ENCODE measurements at regions not wholly inside any gene's neighbourhood (a gene's known extent, or its start where the extent isn't known, plus 50 kb on each side); places are given as distances from the start of the nearest gene placed in this dataset.

DNA sequence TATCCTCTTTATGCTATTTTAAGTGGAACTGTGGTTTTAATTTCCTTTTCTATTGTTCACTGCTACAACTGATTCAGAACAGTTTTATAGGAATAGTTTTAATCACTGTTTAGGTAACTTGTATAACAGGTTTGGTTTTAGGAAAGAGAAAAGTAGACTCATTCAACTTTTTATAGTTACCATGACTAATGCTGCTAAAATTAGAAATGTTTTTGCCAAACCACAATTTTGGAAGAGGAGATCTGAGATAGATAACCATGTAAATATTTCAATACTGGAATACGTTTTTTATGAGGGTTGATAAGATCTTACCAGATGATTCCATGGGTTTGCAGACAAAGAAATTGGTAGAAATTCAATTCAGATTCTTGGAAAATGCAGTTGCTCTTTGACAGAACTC, 404.6 kb upstream of the ARRDC3 start (continued):
- TF ChIP-seq, protein P1, sequence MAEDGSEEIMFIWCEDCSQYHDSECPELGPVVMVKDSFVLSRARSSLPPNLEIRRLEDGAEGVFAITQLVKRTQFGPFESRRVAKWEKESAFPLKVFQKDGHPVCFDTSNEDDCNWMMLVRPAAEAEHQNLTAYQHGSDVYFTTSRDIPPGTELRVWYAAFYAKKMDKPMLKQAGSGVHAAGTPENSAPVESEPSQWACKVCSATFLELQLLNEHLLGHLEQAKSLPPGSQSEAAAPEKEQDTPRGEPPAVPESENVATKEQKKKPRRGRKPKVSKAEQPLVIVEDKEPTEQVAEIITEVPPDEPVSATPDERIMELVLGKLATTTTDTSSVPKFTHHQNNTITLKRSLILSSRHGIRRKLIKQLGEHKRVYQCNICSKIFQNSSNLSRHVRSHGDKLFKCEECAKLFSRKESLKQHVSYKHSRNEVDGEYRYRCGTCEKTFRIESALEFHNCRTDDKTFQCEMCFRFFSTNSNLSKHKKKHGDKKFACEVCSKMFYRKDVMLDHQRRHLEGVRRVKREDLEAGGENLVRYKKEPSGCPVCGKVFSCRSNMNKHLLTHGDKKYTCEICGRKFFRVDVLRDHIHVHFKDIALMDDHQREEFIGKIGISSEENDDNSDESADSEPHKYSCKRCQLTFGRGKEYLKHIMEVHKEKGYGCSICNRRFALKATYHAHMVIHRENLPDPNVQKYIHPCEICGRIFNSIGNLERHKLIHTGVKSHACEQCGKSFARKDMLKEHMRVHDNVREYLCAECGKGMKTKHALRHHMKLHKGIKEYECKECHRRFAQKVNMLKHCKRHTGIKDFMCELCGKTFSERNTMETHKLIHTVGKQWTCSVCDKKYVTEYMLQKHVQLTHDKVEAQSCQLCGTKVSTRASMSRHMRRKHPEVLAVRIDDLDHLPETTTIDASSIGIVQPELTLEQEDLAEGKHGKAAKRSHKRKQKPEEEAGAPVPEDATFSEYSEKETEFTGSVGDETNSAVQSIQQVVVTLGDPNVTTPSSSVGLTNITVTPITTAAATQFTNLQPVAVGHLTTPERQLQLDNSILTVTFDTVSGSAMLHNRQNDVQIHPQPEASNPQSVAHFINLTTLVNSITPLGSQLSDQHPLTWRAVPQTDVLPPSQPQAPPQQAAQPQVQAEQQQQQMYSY (CRISPR knock-in tag; IDR thresholded peaks at IDR 0.05) = no peak
- TF ChIP-seq, protein P2, sequence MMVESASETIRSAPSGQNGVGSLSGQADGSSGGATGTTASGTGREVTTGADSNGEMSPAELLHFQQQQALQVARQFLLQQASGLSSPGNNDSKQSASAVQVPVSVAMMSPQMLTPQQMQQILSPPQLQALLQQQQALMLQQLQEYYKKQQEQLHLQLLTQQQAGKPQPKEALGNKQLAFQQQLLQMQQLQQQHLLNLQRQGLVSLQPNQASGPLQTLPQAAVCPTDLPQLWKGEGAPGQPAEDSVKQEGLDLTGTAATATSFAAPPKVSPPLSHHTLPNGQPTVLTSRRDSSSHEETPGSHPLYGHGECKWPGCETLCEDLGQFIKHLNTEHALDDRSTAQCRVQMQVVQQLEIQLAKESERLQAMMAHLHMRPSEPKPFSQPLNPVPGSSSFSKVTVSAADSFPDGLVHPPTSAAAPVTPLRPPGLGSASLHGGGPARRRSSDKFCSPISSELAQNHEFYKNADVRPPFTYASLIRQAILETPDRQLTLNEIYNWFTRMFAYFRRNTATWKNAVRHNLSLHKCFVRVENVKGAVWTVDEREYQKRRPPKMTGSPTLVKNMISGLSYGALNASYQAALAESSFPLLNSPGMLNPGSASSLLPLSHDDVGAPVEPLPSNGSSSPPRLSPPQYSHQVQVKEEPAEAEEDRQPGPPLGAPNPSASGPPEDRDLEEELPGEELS (CRISPR knock-in tag; IDR thresholded peaks at IDR 0.05) = no peak
- TF ChIP-seq ETV6 (CRISPR knock-in tag; IDR thresholded peaks at IDR 0.05) = no peak
- TF ChIP-seq, protein P3, sequence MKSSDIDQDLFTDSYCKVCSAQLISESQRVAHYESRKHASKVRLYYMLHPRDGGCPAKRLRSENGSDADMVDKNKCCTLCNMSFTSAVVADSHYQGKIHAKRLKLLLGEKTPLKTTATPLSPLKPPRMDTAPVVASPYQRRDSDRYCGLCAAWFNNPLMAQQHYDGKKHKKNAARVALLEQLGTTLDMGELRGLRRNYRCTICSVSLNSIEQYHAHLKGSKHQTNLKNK (CRISPR knock-in tag; IDR thresholded peaks at IDR 0.05) = no peak
- TF ChIP-seq, protein P4, sequence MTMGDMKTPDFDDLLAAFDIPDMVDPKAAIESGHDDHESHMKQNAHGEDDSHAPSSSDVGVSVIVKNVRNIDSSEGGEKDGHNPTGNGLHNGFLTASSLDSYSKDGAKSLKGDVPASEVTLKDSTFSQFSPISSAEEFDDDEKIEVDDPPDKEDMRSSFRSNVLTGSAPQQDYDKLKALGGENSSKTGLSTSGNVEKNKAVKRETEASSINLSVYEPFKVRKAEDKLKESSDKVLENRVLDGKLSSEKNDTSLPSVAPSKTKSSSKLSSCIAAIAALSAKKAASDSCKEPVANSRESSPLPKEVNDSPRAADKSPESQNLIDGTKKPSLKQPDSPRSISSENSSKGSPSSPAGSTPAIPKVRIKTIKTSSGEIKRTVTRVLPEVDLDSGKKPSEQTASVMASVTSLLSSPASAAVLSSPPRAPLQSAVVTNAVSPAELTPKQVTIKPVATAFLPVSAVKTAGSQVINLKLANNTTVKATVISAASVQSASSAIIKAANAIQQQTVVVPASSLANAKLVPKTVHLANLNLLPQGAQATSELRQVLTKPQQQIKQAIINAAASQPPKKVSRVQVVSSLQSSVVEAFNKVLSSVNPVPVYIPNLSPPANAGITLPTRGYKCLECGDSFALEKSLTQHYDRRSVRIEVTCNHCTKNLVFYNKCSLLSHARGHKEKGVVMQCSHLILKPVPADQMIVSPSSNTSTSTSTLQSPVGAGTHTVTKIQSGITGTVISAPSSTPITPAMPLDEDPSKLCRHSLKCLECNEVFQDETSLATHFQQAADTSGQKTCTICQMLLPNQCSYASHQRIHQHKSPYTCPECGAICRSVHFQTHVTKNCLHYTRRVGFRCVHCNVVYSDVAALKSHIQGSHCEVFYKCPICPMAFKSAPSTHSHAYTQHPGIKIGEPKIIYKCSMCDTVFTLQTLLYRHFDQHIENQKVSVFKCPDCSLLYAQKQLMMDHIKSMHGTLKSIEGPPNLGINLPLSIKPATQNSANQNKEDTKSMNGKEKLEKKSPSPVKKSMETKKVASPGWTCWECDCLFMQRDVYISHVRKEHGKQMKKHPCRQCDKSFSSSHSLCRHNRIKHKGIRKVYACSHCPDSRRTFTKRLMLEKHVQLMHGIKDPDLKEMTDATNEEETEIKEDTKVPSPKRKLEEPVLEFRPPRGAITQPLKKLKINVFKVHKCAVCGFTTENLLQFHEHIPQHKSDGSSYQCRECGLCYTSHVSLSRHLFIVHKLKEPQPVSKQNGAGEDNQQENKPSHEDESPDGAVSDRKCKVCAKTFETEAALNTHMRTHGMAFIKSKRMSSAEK (CRISPR knock-in tag; IDR thresholded peaks at IDR 0.05; ENCODE audit: borderline replicate concordance) = no peak
- TF ChIP-seq, protein P5, sequence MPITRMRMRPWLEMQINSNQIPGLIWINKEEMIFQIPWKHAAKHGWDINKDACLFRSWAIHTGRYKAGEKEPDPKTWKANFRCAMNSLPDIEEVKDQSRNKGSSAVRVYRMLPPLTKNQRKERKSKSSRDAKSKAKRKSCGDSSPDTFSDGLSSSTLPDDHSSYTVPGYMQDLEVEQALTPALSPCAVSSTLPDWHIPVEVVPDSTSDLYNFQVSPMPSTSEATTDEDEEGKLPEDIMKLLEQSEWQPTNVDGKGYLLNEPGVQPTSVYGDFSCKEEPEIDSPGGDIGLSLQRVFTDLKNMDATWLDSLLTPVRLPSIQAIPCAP (CRISPR knock-in tag; IDR thresholded peaks at IDR 0.05) = no peak

DNA sequence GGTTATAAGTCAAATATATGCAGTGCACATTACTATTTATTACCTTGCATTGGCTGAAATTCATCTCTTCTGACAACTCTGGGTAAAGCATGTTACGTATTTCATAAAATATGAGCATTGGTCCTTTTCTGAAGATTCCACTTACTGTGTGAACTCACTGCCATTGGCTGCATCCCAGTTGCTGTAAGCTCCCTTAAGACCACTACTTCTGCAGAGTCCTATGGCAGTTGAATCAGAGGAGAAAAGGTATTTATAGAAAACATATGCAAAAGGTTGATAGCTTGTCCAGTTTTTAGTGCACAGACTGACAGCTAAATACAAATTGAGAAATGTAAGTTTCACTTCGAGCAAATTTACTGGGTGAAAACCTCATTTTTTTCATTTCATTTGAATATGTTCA, 394.6 kb upstream of the ARRDC3 start:
- no peak for ATAC-seq
- Mint-ChIP-seq H3K4me1 (peaks cover 15% of the 10 kb centered on the region), H3K4me3 (no peak overlapping the region), H3K27ac (no peak overlapping the region), H3K36me3 (no peaks in the 10 kb centered on the region), H3K27me3 (ENCODE audit: low read depth) (no peaks in the 10 kb centered on the region), H3K9me3 (peaks cover 3% of the 10 kb centered on the region; the same call in 1 of the 2 replicates)
- no peak for DNase-seq (ENCODE audit: low spot score)
- ChIA-PET POLR2A (no interaction called here), CTCF (no interaction called here)
- TF ChIP-seq, protein P6, sequence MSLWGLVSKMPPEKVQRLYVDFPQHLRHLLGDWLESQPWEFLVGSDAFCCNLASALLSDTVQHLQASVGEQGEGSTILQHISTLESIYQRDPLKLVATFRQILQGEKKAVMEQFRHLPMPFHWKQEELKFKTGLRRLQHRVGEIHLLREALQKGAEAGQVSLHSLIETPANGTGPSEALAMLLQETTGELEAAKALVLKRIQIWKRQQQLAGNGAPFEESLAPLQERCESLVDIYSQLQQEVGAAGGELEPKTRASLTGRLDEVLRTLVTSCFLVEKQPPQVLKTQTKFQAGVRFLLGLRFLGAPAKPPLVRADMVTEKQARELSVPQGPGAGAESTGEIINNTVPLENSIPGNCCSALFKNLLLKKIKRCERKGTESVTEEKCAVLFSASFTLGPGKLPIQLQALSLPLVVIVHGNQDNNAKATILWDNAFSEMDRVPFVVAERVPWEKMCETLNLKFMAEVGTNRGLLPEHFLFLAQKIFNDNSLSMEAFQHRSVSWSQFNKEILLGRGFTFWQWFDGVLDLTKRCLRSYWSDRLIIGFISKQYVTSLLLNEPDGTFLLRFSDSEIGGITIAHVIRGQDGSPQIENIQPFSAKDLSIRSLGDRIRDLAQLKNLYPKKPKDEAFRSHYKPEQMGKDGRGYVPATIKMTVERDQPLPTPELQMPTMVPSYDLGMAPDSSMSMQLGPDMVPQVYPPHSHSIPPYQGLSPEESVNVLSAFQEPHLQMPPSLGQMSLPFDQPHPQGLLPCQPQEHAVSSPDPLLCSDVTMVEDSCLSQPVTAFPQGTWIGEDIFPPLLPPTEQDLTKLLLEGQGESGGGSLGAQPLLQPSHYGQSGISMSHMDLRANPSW (CRISPR knock-in tag; conservative IDR thresholded peaks at IDR 0.05; ENCODE audit: low read depth) = no peak
- TF ChIP-seq TCF7 (CRISPR knock-in tag; IDR thresholded peaks at IDR 0.05; ENCODE audit: low read depth) = no peak
- TF ChIP-seq FOXJ3 (CRISPR knock-in tag; IDR thresholded peaks at IDR 0.05; ENCODE audit: borderline replicate concordance) = no peak
- TF ChIP-seq, protein P7, sequence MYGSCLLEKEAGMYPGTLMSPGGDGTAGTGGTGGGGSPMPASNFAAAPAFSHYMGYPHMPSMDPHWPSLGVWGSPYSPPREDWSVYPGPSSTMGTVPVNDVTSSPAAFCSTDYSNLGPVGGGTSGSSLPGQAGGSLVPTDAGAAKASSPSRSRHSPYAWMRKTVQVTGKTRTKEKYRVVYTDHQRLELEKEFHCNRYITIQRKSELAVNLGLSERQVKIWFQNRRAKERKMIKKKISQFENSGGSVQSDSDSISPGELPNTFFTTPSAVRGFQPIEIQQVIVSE (CRISPR knock-in tag; IDR thresholded peaks at IDR 0.05; ENCODE audit: borderline replicate concordance) = no peak
- TF ChIP-seq ELF4 (CRISPR knock-in tag; IDR thresholded peaks at IDR 0.05; ENCODE audit: low read depth) = no peak
- TF ChIP-seq, protein P8, sequence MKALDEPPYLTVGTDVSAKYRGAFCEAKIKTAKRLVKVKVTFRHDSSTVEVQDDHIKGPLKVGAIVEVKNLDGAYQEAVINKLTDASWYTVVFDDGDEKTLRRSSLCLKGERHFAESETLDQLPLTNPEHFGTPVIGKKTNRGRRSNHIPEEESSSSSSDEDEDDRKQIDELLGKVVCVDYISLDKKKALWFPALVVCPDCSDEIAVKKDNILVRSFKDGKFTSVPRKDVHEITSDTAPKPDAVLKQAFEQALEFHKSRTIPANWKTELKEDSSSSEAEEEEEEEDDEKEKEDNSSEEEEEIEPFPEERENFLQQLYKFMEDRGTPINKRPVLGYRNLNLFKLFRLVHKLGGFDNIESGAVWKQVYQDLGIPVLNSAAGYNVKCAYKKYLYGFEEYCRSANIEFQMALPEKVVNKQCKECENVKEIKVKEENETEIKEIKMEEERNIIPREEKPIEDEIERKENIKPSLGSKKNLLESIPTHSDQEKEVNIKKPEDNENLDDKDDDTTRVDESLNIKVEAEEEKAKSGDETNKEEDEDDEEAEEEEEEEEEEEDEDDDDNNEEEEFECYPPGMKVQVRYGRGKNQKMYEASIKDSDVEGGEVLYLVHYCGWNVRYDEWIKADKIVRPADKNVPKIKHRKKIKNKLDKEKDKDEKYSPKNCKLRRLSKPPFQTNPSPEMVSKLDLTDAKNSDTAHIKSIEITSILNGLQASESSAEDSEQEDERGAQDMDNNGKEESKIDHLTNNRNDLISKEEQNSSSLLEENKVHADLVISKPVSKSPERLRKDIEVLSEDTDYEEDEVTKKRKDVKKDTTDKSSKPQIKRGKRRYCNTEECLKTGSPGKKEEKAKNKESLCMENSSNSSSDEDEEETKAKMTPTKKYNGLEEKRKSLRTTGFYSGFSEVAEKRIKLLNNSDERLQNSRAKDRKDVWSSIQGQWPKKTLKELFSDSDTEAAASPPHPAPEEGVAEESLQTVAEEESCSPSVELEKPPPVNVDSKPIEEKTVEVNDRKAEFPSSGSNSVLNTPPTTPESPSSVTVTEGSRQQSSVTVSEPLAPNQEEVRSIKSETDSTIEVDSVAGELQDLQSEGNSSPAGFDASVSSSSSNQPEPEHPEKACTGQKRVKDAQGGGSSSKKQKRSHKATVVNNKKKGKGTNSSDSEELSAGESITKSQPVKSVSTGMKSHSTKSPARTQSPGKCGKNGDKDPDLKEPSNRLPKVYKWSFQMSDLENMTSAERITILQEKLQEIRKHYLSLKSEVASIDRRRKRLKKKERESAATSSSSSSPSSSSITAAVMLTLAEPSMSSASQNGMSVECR (CRISPR knock-in tag; IDR thresholded peaks at IDR 0.05; ENCODE audit: borderline replicate concordance) = no peak
- TF ChIP-seq, protein P9, sequence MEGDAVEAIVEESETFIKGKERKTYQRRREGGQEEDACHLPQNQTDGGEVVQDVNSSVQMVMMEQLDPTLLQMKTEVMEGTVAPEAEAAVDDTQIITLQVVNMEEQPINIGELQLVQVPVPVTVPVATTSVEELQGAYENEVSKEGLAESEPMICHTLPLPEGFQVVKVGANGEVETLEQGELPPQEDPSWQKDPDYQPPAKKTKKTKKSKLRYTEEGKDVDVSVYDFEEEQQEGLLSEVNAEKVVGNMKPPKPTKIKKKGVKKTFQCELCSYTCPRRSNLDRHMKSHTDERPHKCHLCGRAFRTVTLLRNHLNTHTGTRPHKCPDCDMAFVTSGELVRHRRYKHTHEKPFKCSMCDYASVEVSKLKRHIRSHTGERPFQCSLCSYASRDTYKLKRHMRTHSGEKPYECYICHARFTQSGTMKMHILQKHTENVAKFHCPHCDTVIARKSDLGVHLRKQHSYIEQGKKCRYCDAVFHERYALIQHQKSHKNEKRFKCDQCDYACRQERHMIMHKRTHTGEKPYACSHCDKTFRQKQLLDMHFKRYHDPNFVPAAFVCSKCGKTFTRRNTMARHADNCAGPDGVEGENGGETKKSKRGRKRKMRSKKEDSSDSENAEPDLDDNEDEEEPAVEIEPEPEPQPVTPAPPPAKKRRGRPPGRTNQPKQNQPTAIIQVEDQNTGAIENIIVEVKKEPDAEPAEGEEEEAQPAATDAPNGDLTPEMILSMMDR (IDR thresholded peaks at IDR 0.05) = no peak
